ENCODE measurements at regions not wholly inside any gene's neighbourhood (a gene's known extent, or its start where the extent isn't known, plus 50 kb on each side); places are given as distances from the start of the nearest gene placed in this dataset.
"Not testable (repeated sequence)": the region's sequence is repeated elsewhere in the genome, so short reads cannot be mapped to it uniquely, and the experiment has no call there.

DNA sequence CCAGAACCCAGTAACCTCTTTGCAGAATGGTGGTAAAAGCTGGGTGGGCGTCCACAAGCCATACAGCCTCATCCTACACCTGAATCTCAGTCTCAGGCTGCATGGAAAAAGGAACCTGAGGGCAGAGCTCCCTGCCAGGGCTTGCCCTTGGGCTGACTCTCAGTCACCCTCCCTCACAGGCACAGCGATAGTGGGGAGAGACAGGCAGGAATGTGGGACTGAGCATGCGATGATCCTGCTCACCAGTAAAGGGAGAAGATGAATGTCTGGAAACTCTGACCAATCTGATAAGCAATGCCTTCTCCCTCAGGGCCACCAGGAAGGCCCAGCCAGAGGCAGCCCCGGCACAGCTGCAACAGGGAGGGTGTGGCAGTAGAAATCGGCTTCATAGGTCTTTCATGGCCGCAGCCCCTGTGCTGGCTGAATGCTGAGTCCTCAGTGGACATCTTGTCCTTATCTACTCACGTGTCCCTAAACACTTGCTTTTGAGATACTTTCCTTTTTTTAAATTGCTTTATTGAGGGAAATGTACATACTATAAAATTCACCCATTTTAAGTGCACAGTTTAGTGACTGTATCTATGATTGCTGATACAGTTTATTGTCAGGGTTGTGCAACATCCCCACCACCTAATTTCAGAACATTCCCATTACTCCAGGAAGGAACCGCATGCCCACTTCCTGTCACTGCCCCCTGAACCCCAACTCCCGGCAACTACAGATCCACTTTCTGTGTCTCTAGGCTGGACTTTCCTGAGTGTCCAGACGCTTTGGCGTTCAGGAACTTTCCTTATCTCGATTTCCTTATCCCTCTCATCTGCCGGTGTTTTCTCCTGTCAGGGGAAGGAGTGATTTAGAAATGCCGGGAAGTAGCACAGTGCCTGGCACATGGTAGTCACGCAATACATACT lies 258.1 kb downstream of the PCNX1 start:
- DNase-seq, result no peak

DNA sequence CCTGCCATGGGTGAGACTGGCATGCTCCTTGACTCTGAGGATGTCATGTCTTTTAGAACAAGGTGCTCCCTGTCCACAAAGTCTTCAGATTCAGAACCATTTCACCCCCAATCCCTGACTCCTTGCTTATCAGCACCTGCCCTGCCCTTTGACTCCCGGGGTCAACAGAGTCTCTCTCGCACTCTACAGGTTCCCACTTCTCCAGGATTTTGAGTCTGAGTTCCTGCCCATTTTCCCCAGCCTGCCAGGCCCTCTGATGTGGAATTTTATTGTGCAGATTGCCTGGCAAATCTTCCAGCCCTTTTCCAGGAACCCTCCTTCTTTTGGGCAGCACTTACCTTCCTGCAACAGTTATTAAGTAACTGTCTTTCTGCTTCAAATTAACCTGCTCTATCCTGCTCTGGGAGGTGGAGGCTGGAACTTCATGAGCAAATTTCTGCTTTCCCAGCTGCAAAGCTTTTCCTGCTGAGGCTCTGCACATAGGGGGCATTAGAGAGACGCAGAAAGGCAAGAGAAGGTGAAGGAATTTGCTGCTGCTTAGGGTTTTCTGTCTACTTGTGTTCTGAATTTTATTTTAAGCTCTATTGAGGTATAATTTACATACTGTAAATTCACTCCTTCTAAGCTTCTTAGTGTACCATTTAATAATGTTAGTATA lies 259.1 kb downstream of the PCNX1 start:
- DNase-seq, result no peak

DNA sequence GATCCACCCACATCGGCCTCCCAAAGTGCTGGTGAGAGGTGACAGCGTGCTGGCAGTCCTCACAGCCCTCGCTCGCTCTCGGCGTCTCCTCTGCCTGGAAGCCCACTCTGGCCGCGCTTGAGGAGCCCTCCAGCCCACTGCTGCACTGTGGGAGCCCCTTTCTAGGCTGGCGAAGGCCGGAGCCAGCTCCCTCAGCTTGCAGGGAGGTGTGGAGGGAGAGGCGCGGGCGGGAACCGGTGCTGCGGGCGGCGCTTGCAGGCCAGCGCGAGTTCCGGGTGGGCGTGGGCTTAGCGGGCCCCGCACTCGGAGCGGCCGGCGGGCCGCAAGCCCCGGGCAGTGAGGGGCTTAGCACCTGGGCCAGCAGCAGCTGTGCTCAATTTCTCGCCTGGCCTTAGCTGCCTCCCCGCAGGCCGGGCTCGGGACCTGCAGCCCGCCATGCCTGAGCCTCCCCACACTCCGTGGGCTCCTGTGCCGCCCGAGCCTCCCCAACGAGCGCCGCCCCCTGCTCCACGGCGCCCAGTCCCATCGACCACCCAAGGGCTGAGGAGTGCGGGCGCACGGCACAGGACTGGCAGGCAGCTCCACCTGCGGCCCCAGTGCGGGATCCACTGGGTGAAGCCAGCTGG lies 260.2 kb downstream of the PCNX1 start:
- DNase-seq, result not testable (repeated sequence)

GRCh38 chr14:71168161-71168560 lies 260.9 kb downstream of the PCNX1 start:
- not testable (repeated sequence) for DNase-seq

- DNase-seq, result no peak
Observed at GRCh38 chr14:71168564-71169427, 261.5 kb downstream of the PCNX1 start.

DNA sequence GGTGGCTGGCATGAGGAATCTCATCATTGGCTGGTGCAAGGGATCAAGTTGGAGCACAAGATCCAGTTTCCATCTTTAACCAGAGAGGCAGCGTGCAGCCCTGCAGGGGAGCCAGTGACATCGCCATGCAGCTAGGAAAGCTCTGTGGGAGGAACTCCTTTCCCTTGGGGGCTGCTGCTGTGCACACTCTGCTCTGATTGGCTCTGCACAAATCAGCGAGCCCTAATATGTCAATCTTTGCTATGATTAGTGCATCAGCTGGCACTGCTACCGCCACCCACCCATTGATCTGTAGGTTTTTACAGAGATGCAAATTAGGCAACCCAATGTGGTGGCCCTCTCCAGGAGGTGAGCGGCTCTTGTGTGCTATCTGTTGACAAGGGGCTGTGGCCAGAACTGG lies 262.6 kb downstream of the PCNX1 start:
- DNase-seq, result no peak

- no peak for DNase-seq
Observed at GRCh38 chr14:71175491-71175890, 268.2 kb downstream of the PCNX1 start.

DNA sequence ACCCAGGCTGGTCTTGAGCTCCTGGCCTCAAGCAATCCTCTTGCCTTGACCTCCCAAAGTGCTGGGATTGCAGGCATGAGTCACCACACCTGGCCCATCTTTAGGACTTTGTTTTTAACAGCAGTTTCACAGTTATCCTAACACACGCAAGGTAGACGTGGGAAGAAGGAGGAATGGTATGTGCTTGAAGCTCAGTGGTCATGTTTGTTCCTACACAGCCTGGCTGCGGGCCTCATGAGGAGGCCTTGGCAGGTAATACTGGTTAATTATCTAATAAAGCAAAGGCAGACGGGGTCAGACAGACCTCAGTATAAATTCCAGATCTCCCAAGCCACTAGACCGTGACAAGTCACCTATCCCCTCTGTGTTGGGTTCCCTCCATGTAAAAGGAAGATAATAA lies 271.8 kb downstream of the PCNX1 start:
- no peak for DNase-seq

DNA sequence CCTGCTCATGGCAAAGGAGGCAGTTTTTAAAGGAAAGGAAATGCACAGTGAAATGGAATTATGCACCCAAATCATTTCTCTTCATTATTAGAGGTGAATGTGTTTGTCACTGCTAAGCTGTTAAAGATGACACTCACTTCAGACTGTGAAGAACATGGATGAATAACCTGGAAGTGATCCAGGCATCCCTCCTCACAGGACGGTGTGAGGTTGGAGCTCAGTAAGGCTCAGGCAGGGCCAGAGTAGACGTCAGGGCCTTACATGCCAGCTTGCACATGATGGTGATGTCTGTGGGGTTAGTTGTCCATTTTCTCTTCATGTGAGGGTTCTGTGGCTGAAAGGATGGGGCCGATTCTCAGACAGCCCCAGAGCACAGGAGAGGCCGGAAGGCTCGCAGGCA lies 273.1 kb downstream of the PCNX1 start:
- no peak for DNase-seq

- no peak for DNase-seq
Observed at GRCh38 chr14:71181215-71182003, 274.1 kb downstream of the PCNX1 start.

DNA sequence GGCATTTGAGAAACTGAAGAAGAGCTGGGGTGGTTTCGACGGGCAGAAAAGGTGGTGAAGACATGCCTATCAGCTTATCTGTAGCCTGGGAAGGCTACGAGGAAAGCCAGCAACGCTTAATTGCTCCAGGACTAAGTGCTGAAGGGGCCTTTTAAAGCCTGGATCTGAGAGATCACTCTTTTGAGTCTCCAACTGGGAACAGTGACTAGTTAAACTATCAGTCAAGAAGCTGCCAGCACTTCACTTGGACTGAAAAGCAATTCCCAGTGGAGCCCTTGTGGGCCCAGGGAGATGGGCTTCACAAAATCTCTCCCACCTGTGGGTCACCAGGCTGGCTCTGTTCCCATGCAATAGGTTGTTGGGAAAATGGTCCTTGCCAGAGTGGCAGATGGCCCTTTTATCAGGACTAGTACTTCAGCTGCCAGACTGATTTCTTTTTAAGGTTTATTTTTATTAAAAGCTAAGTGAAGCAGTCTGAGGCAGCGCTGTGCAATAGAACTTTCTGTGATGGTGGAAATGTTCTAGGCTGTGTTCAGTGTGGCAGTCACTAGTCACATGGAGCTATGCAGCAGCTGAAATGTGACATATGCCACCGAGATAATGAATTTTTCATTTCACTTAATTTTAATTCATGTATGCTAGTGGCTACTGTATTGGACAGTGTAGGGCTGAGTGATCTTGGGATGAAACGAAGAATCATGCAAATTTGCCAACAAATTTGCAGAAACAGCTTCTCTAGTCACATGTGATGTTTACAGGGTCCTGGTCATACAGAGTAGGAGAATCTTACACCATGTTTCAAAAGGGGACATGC lies 276.8 kb downstream of the PCNX1 start:
- DNase-seq, result no peak

DNA sequence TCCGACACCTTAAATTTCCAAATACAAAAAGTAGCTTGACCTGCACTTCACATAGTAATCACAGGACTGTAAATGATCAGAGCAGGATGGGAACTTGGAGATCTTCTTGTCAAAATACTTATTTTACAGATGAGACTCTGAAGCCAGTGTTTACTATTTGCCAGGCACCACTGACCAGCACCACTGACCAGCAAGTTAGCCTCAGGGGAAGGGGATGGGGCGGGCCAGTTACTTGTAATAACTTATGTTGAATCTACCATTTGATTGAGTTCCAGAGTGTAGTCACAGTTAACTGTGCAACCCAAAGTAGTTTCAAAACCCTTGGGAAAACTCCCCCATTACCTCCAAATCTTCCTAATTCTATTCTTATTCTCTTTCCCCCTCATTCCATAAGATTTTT lies 278.4 kb downstream of the PCNX1 start:
- DNase-seq, result no peak

DNA sequence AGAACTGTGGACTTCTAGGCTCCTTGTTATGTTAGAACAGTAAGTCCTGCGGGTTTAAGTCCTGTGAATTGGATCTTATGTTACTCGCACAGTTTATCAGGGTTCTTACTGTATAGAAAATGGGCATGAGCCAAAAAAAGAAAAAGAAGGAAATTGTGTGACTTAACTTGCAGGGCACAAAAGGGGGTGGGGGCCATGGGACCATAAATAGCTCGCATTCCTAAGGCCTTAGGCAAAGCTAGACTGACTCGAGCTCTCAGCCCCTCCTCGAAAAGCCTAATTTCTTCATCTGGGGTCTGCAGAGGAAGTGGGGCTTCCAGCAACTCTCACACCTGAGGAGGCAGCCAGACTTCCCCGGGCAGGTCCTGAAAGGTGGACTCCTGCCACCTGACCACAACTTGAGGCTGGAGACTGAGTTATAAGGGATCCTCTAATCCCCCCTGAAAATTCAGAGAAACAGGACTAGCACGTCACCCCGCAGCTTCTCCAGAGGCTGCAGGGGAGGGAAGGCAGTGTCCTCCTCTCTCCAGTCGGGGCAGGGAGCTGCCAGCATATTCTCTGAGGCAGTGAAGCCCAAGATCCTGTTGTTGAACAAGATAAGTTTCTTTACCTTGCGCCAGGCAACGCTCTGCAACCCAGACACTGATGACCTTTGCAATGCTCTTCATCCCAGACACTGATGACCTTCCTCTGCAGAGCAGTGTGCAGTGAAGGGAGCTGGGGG lies 280.5 kb downstream of the PCNX1 start:
- DNase-seq, result no peak

DNA sequence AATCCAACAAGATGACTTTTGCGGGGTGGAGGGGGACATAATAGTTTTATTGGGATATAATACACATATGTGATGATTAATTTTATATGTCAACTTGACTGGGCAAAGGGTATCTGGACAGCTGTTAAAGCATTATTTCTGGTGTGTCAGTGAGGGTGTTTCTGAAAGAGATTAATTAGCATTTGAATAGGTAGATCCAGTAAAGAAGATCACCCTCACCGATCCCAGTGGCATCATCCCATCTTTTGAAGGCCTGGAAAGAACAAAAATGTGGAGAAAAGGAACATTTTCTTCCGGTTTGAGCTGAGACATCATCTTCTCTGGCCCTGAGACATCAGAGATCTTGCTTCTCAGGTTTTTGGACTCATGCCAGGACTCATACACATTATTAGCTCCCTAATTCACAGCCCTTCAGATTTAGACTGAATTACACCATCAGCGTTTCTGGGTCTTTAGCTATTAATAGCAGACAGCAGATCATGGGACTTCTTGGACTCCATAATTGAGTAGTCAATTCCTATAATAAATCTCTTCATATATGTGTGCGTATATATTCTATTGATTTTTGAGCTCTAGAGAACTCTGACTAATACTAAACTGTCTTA lies 283.6 kb downstream of the PCNX1 start:
- DNase-seq, result no peak

DNA sequence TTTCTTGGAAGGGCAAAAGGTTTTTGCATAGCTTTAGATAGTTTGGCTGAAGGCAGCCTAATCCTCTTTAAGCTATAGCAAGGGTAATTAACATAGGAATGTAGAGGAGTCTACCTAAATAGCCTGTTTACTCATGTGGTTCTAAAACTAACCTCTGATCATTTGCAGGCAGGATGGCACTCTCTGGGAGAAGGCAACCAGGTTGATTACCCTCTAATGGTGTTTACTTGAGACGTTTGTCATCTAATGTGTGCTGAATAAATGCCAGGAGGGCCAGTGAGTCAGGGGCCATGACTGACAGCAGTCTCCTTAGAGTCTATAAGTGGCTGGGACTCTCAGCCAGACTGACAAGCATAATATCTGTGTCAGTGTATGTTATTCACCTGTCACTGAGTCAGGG lies 286.4 kb downstream of the PCNX1 start:
- DNase-seq, result no peak

GRCh38 chr14:71194251-71194650 lies 287.0 kb downstream of the PCNX1 start:
- DNase-seq, result no peak

- no peak for DNase-seq
Observed at GRCh38 chr14:71196921-71197320, 289.7 kb downstream of the PCNX1 start.

- DNase-seq, result no peak
Observed at GRCh38 chr14:71198687-71199086, 291.4 kb downstream of the PCNX1 start.

DNA sequence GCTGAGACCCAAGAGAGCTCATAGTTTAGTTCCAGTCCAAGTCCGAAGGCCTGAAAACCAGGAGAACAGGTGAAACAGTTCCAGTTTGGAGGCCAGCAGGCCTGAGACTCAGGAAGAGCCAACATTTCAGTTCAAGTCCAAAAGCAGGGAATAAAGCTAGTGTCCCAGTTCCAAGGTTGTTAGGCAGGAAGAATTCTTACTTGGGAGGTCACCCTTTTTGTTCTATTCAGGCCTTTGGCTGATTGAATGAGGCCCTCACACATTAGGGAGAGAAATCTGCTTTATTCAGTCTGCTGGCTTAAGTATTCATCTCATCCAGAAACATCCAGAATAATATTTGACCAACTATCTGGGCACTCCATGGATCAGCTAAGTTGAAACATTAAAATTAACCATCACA lies 294.6 kb downstream of the PCNX1 start:
- no peak for DNase-seq

DNA sequence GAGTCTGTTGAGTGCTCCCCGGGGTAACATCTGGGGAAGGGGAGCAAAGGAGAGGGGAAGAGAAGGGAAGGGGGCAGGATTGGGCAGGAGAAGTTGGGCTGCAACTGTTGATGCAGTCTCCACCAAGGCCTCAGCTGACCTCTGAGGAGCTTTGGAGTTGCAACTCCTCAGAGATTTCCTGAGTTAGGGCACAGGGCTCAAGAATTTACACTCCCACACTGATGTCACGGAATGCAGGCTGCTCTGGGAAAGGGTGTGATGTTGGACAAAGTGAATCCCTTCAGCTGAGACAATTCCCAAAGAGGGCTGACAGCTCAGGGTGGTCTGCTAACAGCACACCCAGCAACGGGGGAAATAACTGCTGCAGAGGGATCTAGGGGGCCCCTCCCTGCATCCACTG lies 295.6 kb downstream of the PCNX1 start:
- DNase-seq, result no peak
